Activated CD8-positive, alpha-beta T cell treated with anti-CD3 and anti-CD28 coated beads, Interleukin-2, amount 10 ng/mL, durations not matched to agents 7 days and 5 days (primary cell): ENCODE measurements at regions not wholly inside any gene's neighbourhood (a gene's known extent, or its start where the extent isn't known, plus 50 kb on each side); places are given as distances from the start of the nearest gene placed in this dataset.

ENCODE experiments used
- ATAC-seq: fragments of 150-1000 bp; cut with Tn5 transposase; one replicate; pipeline ENCODE4 v1.10.0; 2021; ENCODE audit warnings: moderate library complexity
- CTCF ChIA-PET: fragments of 350-600 bp; sonication (Branson Sonifier 250); formaldehyde crosslinking; loops from one replicate; lab custom pipeline; 2021; ENCODE audit warnings: antibody characterized with exemption; lab: Charles Lee
- POLR2A ChIA-PET: fragments of 350-600 bp; sonication (Branson Sonifier 250); formaldehyde crosslinking; loops from one replicate; lab custom pipeline; 2021; ENCODE audit warnings: antibody characterized with exemption; lab: Charles Lee
- DNase-seq: peaks from one replicate; pipeline ENCODE4 v3.0.0-alpha.2; 2020
- H3K27ac Mint-ChIP-seq: one replicate; pipeline ENCODE4 v1.8.0; 2021; ENCODE audit warnings: mild to moderate bottlenecking, mixed read lengths
- H3K27me3 Mint-ChIP-seq: one replicate; pipeline ENCODE4 v1.8.0; 2021; ENCODE audit warnings: low read depth, mixed read lengths
- H3K36me3 Mint-ChIP-seq: one replicate; pipeline ENCODE4 v1.8.0; 2021; ENCODE audit warnings: low read depth, mixed read lengths
- H3K4me1 Mint-ChIP-seq: one replicate; pipeline ENCODE4 v1.8.0; 2021; ENCODE audit warnings: low read depth, mixed read lengths
- H3K4me3 Mint-ChIP-seq: one replicate; pipeline ENCODE4 v1.8.0; 2021; ENCODE audit warnings: mild to moderate bottlenecking, mixed read lengths
- H3K9me3 Mint-ChIP-seq: one replicate; pipeline ENCODE4 v1.8.0; 2022; ENCODE audit warnings: mixed read lengths; ENCODE audit not compliant: insufficient read depth

GRCh38 chr4:54539500-54540029, 118.2 kb upstream of the KIT start:
- DNase-seq (no peak), ATAC-seq (peak; percentile 36)
- Mint-ChIP-seq H3K4me3 (peak overlapping the region; percentile 25), H3K27me3 (peaks cover 17% of the 10 kb centered on the region), H3K27ac (no peak overlapping the region), H3K4me1 (peaks cover 5% of the 10 kb centered on the region), H3K9me3 (no peaks in the 10 kb centered on the region), H3K36me3 (no peaks in the 10 kb centered on the region)
- ChIA-PET POLR2A (no interaction called here), CTCF (interaction anchor here (0.9 kb wide), 1 partner anchor 301 kb away, joined by 3 read pairs; no protein-coding TSS in a partner anchor)

- no peak overlapping the region for H3K27ac Mint-ChIP-seq
- DNase-seq (no peak), ATAC-seq (no peak)
- ChIA-PET POLR2A (no interaction called here), CTCF (no interaction called here)
- H3K9me3 Mint-ChIP-seq = no peaks in the 10 kb centered on the region
- peaks cover 5% of the 10 kb centered on the region for H3K4me1 Mint-ChIP-seq
- peaks cover 17% of the 10 kb centered on the region for H3K27me3 Mint-ChIP-seq
- no peaks in the 10 kb centered on the region for H3K36me3 Mint-ChIP-seq
- no peak overlapping the region for H3K4me3 Mint-ChIP-seq
Measured at GRCh38 chr4:54540931-54541330, 116.8 kb upstream of the KIT start.

- Mint-ChIP-seq H3K4me1 (peaks cover 5% of the 10 kb centered on the region), H3K27ac (no peak overlapping the region), H3K4me3 (no peak overlapping the region), H3K9me3 (no peaks in the 10 kb centered on the region), H3K27me3 (peaks cover 16% of the 10 kb centered on the region), H3K36me3 (no peaks in the 10 kb centered on the region)
- no peak for ATAC-seq
- CTCF ChIA-PET = interaction anchor here (0.7 kb wide), 1 partner anchor 729 kb away, joined by 3 read pairs; no protein-coding TSS in a partner anchor
- DNase-seq = no peak
- POLR2A ChIA-PET = no interaction called here
Measured at GRCh38 chr4:54541426-54542118, 116.2 kb upstream of the KIT start.

- Mint-ChIP-seq H3K4me3 (no peak overlapping the region), H3K4me1 (peaks cover 5% of the 10 kb centered on the region), H3K9me3 (no peaks in the 10 kb centered on the region), H3K27ac (no peak overlapping the region), H3K36me3 (no peaks in the 10 kb centered on the region), H3K27me3 (peaks cover 13% of the 10 kb centered on the region)
- ChIA-PET CTCF (interaction anchor here (0.7 kb wide), 1 partner anchor 728 kb away, joined by 3 read pairs; no protein-coding TSS in a partner anchor), POLR2A (no interaction called here)
- DNase-seq (no peak), ATAC-seq (no peak)
Measured at GRCh38 chr4:54542119-54542438, 115.7 kb upstream of the KIT start.

GRCh38 chr4:54542540-54543041, 115.2 kb upstream of the KIT start:
- H3K27ac Mint-ChIP-seq = no peak overlapping the region
- no peak overlapping the region for H3K4me3 Mint-ChIP-seq
- H3K27me3 Mint-ChIP-seq = peaks cover 13% of the 10 kb centered on the region
- H3K9me3 Mint-ChIP-seq = no peaks in the 10 kb centered on the region
- POLR2A ChIA-PET = no interaction called here
- CTCF ChIA-PET = interaction anchor here (0.7 kb wide), 2 partner anchors 428 to 728 kb away, joined by 3 read pairs; no protein-coding TSS in a partner anchor
- H3K36me3 Mint-ChIP-seq = no peaks in the 10 kb centered on the region
- peaks cover 9% of the 10 kb centered on the region for H3K4me1 Mint-ChIP-seq
- DNase-seq = no peak
- no peak for ATAC-seq

- peaks cover 15% of the 10 kb centered on the region for H3K4me1 Mint-ChIP-seq
- H3K4me3 Mint-ChIP-seq = no peak overlapping the region
- H3K27ac Mint-ChIP-seq = no peak overlapping the region
- DNase-seq = no peak
- peaks cover 15% of the 10 kb centered on the region for H3K27me3 Mint-ChIP-seq
- CTCF ChIA-PET = interaction anchor here (0.7 kb wide), 2 partner anchors 10 to 428 kb away, joined by 3 read pairs; no protein-coding TSS in a partner anchor
- H3K9me3 Mint-ChIP-seq = no peaks in the 10 kb centered on the region
- POLR2A ChIA-PET = no interaction called here
- no peaks in the 10 kb centered on the region for H3K36me3 Mint-ChIP-seq
- no peak for ATAC-seq
Measured at GRCh38 chr4:54543088-54543795, 114.5 kb upstream of the KIT start.

GRCh38 chr4:54545663-54546424, 111.9 kb upstream of the KIT start:
- DNase-seq (no peak), ATAC-seq (no peak)
- Mint-ChIP-seq H3K27me3 (peaks cover 9% of the 10 kb centered on the region), H3K36me3 (no peaks in the 10 kb centered on the region), H3K4me3 (no peak overlapping the region), H3K4me1 (peaks cover 9% of the 10 kb centered on the region), H3K9me3 (no peaks in the 10 kb centered on the region), H3K27ac (no peak overlapping the region)
- ChIA-PET CTCF (interaction anchor here (0.9 kb wide), 1 partner anchor 11 kb away, joined by 3 read pairs; no protein-coding TSS in a partner anchor), POLR2A (no interaction called here)

- ATAC-seq (peak; percentile 27), DNase-seq (no peak)
- CTCF ChIA-PET = interaction anchor here (1.2 kb wide), 1 partner anchor 15 kb away, joined by 3 read pairs; no protein-coding TSS in a partner anchor
- H3K36me3 Mint-ChIP-seq = no peaks in the 10 kb centered on the region
- H3K9me3 Mint-ChIP-seq = no peaks in the 10 kb centered on the region
- no peak overlapping the region for H3K4me3 Mint-ChIP-seq
- peaks cover 2% of the 10 kb centered on the region for H3K27me3 Mint-ChIP-seq
- H3K27ac Mint-ChIP-seq = no peak overlapping the region
- POLR2A ChIA-PET = no interaction called here
- H3K4me1 Mint-ChIP-seq = peaks cover 9% of the 10 kb centered on the region
Measured at GRCh38 chr4:54547299-54548097, 110.3 kb upstream of the KIT start.

- Mint-ChIP-seq H3K27ac (no peak overlapping the region), H3K36me3 (no peaks in the 10 kb centered on the region), H3K4me3 (no peak overlapping the region), H3K4me1 (peaks cover 9% of the 10 kb centered on the region), H3K27me3 (peaks cover 2% of the 10 kb centered on the region), H3K9me3 (no peaks in the 10 kb centered on the region)
- ATAC-seq = no peak
- POLR2A ChIA-PET = no interaction called here
- DNase-seq = no peak
- CTCF ChIA-PET = no interaction called here
Measured at GRCh38 chr4:54548098-54548620, 109.6 kb upstream of the KIT start.

- Mint-ChIP-seq H3K9me3 (no peaks in the 10 kb centered on the region), H3K27me3 (peaks cover 2% of the 10 kb centered on the region), H3K36me3 (no peaks in the 10 kb centered on the region), H3K27ac (no peak overlapping the region), H3K4me1 (peaks cover 9% of the 10 kb centered on the region), H3K4me3 (no peak overlapping the region)
- DNase-seq (no peak), ATAC-seq (no peak)
- ChIA-PET CTCF (no interaction called here), POLR2A (no interaction called here)
Measured at GRCh38 chr4:54548831-54549460, 108.8 kb upstream of the KIT start.
